Type B pancreatic cell (in vitro differentiated cells): ENCODE measurements at regions not wholly inside any gene's neighbourhood (a gene's known extent, or its start where the extent isn't known, plus 50 kb on each side); places are given as distances from the start of the nearest gene placed in this dataset.
A peak's percentile ranks its signal among the peaks of the same experiment; 100 is the strongest.

ENCODE experiments used
- DNase-seq: peaks from one replicate; pipeline ENCODE4 v3.0.0; 2021; ENCODE audit warnings: mixed read lengths; ENCODE audit not compliant: unreplicated experiment; ENCODE audit errors: extremely low spot score
- H3K27ac Mint-ChIP-seq: 2 replicates; pipeline ENCODE4 v1.8.0; 2021; ENCODE audit warnings: mild to moderate bottlenecking, mixed read lengths
- H3K27me3 Mint-ChIP-seq: 2 replicates; pipeline ENCODE4 v1.8.0; 2021; ENCODE audit warnings: mixed read lengths
- H3K36me3 Mint-ChIP-seq: 2 replicates; pipeline ENCODE4 v1.8.0; 2021; ENCODE audit warnings: mixed read lengths
- H3K4me1 Mint-ChIP-seq: one replicate; pipeline ENCODE4 v1.8.0; 2021; ENCODE audit warnings: mixed read lengths; ENCODE audit not compliant: unreplicated experiment
- H3K4me3 Mint-ChIP-seq: 2 replicates; pipeline ENCODE4 v1.8.0; 2021; ENCODE audit warnings: mild to moderate bottlenecking, mixed read lengths
- H3K9me3 Mint-ChIP-seq: 2 replicates; pipeline ENCODE4 v1.8.0; 2021; ENCODE audit warnings: mixed read lengths
- TF ChIP-seq, protein P1 (sequence below): fragments of 200-600 bp; sonication (generic); conservative IDR thresholded peaks from 2 replicates; pipeline ENCODE4 v1.5.0; 2021; ENCODE audit warnings: antibody characterized with exemption, mild to moderate bottlenecking

DNA sequence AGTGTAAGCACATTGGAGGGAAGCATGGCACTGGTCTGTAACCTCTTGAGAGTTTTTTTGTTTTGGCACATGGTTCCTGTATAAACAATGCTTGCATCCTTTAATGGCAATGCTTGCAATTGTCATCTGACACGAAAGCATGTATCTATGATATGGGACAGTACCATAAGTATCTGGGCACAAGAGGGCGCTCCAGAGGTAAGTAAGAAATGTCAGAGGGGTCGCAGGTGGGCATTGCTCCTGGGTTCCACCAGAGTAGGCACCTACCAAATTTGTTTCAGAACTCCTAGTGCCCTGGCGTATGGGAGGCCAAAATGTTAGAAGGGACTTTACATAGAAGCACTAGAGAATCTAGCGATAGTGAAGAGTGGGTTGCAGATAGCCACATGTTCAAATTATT, 58.7 kb upstream of the BCHE start:
- TF ChIP-seq, protein P1, sequence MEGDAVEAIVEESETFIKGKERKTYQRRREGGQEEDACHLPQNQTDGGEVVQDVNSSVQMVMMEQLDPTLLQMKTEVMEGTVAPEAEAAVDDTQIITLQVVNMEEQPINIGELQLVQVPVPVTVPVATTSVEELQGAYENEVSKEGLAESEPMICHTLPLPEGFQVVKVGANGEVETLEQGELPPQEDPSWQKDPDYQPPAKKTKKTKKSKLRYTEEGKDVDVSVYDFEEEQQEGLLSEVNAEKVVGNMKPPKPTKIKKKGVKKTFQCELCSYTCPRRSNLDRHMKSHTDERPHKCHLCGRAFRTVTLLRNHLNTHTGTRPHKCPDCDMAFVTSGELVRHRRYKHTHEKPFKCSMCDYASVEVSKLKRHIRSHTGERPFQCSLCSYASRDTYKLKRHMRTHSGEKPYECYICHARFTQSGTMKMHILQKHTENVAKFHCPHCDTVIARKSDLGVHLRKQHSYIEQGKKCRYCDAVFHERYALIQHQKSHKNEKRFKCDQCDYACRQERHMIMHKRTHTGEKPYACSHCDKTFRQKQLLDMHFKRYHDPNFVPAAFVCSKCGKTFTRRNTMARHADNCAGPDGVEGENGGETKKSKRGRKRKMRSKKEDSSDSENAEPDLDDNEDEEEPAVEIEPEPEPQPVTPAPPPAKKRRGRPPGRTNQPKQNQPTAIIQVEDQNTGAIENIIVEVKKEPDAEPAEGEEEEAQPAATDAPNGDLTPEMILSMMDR = peak; percentile 65
- DNase-seq = no peak
- no peak overlapping the region for H3K27ac Mint-ChIP-seq
- no peaks in the 10 kb centered on the region for H3K4me1 Mint-ChIP-seq
- H3K9me3 Mint-ChIP-seq = no peaks in the 10 kb centered on the region
- no peak overlapping the region for H3K4me3 Mint-ChIP-seq
- no peaks in the 10 kb centered on the region for H3K27me3 Mint-ChIP-seq
- no peaks in the 10 kb centered on the region for H3K36me3 Mint-ChIP-seq

DNA sequence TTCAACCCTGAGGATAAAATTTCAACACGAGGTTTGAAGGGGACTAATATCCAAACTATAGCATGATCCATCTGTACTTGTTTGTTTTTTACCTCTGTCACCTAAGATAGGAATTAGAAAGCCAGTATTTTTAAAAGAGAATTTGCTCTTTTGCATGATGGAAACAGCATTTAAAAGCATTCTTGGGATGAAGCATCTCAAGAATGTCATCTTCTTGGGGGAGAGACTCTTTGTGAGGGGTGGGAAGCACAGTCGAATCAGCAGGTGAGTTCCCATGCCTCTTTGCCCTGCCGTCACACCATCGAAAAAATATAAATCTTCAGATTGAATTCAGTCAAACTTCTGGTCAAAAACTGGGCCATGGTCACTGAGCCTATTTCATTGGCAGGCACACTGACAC, 55.3 kb upstream of the BCHE start:
- Mint-ChIP-seq H3K4me3 (no peak overlapping the region), H3K27me3 (no peaks in the 10 kb centered on the region)

More for the DNA sequence above, 55.3 kb upstream of the BCHE start:
- TF ChIP-seq, protein P1 = no peak
- no peaks in the 10 kb centered on the region for H3K4me1 Mint-ChIP-seq
- H3K27ac Mint-ChIP-seq = no peak overlapping the region
- H3K9me3 Mint-ChIP-seq = no peaks in the 10 kb centered on the region
- no peak for DNase-seq
- no peaks in the 10 kb centered on the region for H3K36me3 Mint-ChIP-seq
